CMK (cell line): ENCODE measurements at regions not wholly inside any gene's neighbourhood (a gene's known extent, or its start where the extent isn't known, plus 50 kb on each side); places are given as distances from the start of the nearest gene placed in this dataset.

Experiments
- DNase-seq: peaks from one replicate; pipeline ENCODE4 v3.0.0-alpha.2; 2010; ENCODE audit warnings: low read depth

DNA sequence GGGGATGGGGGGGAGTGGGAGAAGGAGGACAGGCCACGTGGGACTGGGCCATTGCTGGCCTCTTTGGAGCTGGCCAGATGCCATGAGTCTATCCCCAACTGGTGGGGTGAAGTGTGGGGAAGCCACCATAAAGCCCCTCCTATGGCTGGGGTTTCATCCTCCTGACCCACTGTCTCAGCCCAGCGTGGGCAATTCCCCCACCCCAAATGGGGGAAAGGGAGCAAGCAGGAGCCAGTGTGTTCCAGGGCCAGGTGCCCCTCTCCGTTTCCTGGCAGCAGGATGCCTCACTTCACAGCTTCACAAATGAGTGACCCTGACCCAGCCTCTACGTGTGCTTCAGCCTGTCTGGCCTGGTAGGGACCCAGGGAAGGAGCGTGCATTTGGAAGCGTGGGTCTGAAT is 474.7 kb upstream of the HS6ST1 start:
- DNase-seq: no peak

GRCh38 chr2:128794285-128794684 is 475.6 kb upstream of the HS6ST1 start:
- no peak for DNase-seq

DNA sequence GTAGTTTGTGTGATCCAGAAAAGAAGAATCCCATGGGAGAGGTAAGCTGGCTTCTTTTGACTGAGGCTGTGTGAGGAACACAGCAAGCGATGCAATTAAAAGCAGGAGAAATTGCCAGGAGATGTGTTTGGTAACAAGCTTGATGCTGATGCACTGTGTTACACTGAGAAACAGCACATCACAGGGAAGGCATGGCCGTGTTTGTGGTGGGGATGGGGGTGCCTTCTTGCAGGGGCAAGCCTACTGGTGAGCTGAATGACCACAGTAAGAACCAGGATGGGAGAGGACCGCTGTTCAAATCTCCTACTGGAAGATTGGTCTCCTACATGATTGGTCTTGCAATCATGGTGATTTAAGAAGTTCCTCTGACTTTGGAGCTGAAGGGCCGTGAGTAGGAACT is 477.7 kb upstream of the HS6ST1 start:
- DNase-seq: no peak

DNA sequence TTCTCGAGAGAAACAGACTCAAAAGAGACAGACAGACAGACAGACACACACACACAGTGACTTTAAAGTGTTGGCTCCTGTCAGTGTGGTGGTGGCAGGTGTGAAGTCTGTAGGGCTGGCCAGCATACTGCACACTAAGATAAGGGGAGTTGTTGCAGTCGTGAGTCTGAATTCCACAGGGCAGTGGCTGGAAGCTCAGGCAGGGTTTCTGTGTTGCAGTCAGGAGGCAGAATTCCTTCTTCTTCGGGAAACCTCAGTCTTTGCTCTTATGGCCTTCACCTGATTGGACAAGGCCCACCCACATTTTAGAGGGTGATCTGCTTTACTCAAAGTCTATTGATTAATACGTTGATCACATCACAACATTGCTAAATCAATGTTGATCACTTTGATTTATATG is 478.4 kb upstream of the HS6ST1 start:
- no peak for DNase-seq

DNA sequence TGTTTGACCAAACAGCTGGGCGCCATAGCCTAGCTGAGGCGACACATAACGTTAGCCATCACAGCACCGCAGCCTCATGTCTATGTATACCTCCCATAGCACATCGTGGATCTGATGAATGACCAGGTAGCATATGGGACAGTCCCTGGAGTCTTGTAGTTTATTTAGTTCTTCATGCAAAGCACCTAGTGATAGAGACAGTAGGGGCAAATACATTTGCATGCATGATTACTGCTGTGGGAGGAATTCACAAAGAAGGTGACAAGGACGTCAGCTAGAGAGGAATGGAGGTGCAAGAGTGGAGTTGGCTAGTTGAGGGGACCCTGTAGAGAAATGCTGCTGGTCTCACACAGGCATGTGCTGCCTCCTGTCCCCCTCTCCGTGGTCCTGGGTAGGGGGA is 478.9 kb upstream of the HS6ST1 start:
- no peak for DNase-seq

DNA sequence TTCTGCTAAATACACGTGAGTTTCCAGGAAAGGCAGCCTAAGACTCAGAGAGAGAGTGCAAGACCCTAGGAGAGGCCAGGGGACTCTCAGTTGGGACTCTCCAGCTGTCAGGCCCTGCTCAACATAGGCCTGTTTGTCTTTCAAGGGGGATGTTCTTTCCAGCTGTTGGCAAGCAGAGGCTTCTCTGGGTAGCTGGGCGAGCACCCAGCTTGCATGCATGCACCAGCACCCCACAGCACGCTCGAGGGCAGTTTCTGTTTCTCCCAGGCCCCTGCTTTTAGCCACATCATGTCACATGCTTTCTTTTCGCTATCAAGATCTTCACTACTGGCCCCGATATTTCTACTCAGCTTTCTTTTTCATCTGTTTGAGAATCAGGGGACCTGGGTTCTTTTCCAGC is 479.3 kb upstream of the HS6ST1 start:
- no peak for DNase-seq

DNA sequence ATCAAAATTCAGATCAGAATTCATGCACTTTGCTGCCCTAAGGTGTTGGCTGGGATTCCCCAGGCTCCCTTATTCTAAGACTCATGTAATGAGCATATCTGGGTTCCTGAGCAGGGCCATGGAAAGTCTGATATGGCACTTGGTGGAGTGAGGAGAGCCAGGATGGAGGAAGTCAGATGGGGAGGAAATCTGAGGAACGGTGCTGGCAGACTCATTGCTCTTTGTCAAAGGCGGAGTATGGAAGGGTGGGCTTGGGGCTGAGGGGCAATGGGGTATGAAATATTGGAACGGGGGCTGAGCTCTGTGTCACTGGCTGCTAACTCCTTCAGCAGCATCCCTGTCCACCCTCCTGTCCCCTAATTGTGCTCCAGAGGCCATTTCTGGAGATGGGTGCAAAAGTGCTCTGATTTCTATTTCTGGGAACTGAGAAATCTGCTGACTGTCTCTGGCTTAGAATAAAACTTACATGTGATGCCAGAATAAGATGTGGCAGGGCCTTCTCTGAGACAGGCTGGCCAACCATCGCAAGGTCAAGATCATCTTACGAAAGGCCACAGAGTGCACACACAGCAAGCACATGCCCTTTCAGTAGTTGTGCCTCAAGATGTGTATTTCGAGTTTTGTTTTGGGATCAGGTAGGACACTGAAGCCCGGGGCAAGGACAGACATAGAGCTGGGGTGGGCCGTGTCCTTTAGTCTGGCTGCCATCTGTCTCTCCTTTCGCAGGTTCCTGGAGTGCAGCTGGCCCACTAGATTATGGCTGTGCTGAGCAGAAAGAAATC is 480.0 kb upstream of the HS6ST1 start:
- DNase-seq: no peak

- no peak for DNase-seq
Measured at GRCh38 chr2:128799284-128799552, 480.6 kb upstream of the HS6ST1 start.

DNA sequence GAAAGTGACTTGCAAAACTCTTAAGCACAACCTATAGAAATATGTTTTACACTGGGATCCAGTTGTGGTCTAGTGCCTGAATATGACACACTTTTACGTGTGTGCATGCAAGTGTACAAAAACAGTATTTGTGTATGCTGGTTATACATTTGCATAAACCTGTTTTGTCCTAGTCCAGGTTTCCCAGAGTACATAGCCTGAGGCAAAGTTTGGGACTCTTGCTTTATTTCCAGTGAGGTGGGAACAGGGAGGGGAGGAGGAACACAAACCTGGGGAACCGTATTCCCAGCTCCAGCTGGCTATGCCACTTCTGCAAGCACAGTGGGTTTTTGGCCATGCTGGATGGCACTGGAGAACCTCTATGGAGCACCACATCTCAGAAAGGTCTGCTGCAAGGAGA is 481.1 kb upstream of the HS6ST1 start:
- DNase-seq: no peak

DNA sequence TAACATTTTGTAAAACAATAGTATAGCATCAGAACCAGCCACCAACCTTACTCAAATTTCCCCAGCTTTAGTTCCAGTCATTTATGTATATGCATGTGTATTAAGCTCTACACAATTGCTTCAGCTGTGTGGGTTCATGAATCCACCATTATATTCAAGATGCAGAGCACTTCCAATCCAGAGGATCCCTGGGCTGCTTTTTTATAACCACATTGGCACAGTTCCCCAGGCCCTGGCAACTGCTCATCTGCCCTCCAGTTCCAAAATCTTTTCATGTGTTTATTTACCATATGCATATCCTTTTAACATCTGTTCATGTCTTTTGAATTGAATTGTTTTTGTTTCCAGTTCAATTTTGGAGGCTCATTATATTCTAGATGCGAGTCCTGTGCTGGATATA is 482.9 kb upstream of the HS6ST1 start:
- DNase-seq: no peak

DNA sequence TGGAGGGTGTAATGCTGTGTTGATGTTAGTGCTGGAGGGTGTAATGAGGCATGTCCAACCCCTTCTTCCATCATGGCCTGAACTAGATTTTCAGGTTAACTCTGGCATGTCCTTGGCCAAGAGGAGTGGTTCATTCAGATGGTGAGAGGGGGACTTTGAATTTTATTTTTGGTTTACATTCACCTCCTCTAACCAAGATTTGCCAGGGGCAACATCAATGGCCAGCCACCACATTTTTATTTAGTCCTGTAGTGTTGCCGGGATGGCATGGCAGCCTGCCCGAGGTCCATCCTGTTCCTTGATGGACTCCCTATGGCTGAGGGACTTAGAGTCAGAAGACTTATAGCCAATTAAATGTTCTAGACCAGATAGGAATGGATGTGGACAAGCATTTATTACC is 484.6 kb upstream of the HS6ST1 start:
- no peak for DNase-seq

DNA sequence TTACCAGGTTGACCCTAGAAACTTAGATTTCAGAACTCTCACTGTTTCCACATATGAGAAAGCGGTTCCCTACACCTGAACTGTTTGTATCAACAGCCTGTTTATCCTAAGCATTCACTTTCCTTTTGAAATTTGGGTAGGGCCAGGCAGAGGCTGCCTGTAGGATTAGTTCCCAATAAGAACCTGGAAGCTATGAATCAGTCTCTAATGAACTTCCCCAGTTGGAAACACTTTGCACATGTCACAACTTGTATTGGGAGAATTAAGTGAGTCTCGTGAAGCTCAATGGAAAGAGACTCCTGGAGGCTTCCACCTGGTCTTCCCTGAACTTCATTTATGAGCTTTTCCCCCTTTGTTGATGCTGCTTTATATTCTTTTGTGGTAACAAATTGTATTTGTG is 486.6 kb upstream of the HS6ST1 start:
- no peak for DNase-seq

GRCh38 chr2:128805918-128806317 is 487.2 kb upstream of the HS6ST1 start:
- no peak for DNase-seq

GRCh38 chr2:128807317-128807716 is 488.6 kb upstream of the HS6ST1 start:
- no peak for DNase-seq

DNA sequence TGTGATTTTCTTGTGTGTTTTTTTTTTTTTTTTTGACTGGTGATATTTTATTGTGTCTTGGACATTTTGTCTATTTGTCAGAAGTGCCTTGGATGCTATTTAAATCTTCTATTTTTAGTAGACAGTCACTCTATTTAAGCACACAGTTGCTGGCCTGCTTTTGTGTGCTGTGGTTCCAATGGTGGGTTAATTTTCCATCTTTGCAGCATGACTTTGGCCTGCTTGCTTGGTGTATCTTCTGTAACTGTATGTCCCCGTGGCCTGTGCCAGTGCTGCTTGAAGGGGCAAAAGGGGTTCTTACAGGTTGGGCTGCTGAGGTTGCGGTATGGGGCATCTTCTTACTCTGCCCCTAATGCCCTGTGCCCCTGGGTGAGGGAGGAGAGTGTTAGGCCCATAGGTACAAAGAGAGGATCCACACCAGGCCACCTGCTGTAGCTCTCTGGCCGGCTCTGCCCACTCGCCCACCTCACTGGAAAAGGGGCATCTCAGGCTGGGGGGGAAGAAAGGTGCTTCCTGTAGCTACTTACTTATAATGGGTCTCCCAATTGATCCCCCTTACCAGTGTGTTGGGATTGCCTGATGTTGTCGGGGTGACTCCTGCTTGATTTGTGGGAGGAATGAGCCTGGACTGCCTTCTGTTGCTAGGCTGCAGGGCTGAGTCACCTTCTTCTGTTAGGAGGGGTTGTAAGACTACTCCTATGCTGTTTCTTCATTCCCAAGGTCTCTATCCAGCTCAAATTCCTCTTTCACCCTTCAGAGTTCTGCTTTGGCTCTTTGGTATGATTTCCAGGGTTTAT is 490.0 kb upstream of the HS6ST1 start:
- DNase-seq: no peak

GRCh38 chr2:128809259-128809636 is 490.6 kb upstream of the HS6ST1 start:
- no peak for DNase-seq

DNA sequence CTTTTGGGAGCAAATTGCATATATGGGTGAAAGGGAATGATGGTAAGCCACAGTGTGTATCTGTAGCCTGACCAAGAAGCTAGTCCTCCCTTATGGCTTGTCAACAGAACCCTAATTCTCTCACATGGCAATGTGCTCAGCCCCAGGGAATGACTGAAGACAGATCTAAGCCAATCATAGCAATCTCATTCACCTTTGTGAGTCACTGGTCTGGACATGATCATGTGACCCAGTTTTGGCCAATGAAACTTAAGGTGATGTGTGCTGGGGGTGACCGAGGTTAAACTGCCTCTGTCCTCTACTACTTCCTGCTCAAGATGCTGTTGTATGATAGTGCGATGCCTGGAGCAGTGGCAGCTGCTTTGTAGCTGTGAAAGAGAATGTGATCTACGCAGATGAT is 491.2 kb upstream of the HS6ST1 start:
- DNase-seq: no peak

- DNase-seq: no peak
Measured at GRCh38 chr2:128812183-128812940, 493.7 kb upstream of the HS6ST1 start.

DNA sequence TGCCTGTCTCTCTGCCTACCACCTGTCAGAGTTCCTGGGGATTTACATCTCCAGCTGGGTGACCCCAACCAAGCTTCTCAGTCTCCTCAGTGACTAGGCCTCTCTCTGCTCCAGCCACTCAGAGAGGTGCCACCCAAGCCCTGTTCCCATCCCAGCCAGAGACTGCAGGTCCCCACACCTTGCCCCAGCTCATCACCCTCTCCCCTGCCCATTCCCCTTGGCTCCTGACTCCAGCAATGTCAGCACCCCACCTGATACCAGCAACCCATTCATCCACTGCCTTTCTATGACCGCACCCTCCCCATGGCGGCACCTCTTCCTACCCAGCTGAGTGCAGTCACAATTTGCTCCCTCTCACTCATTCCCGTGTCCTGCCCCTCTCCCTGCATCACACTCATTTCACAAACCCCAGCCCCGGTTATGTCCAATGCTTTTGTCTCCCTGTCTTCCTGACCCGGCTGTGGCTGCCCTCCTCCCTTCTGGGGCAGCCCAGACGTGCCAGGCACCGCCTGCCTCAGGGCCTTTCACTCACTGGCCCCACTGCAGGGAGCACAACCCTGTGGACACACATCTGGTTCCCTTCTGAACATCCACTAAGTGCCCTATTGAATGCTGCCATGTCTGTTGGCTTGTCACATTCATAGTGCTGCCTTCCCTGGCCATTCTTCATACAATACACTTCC is 494.8 kb upstream of the HS6ST1 start:
- no peak for DNase-seq

GRCh38 chr2:128815248-128815647 is 496.6 kb upstream of the HS6ST1 start:
- DNase-seq: no peak

DNA sequence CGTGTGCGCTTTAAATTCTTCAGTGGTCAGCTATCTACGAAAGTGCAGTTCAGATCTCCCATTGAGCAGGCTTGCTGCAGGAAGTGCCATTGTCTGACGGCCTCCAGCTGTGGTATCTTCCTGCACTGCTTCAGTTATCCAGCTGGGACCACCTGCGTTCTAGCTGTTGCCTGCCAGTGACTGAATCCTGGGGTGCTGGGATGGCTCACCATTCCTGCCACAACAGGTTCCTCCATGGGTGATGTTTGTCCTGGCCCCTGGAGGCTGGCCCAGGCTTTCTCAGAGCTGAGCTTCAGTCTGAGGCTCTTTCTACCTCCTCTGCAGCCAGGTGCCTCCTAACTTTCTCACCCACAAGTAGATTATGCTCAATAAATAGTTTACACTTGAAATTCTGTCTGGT is 498.5 kb upstream of the HS6ST1 start:
- DNase-seq: no peak

DNA sequence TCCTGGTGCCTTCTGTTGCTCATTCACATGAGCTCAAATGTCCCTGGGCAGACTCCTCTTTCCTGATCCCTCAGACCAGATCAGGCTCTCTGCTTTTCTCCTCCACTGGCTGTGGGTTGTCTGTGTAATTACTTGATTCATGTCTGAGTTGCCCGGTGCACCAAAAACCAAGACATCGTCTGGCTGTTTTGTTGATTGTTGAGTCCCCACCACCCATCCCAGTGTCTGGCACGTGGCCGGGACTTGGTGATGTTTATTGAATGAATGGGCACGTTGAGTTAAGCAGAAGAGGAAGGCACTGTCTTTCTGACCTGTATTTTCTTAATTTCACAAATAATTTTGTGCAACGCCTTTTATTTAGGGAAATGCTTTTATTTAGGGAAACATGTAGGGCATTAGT is 499.1 kb upstream of the HS6ST1 start:
- DNase-seq: no peak

- DNase-seq: no peak
Measured at GRCh38 chr2:128818248-128818647, 499.6 kb upstream of the HS6ST1 start.
